AG04450 (cell line): ENCODE measurements at regions not wholly inside any gene's neighbourhood (a gene's known extent, or its start where the extent isn't known, plus 50 kb on each side); places are given as distances from the start of the nearest gene placed in this dataset.

Source experiments
- CTCF ChIA-PET: fragments of 300-600, 350-600 bp; formaldehyde crosslinking; extraction: SDS; loops from one replicate; lab custom pipeline; 2022; ENCODE audit warnings: antibody characterized with exemption, inconsistent platforms; lab: Charles Lee
- POLR2A ChIA-PET: fragments of 350-600 bp; formaldehyde crosslinking; extraction: SDS; loops from one replicate; lab custom pipeline; 2021; ENCODE audit warnings: antibody characterized with exemption, inconsistent platforms; lab: Yijun Ruan, JAX
- DNase-seq: peaks from one replicate; pipeline ENCODE4 v3.0.0-alpha.2; 2011; ENCODE audit warnings: low read depth, low spot score
- H3K27ac ChIP-seq: one replicate; pipeline ENCODE4 v1.5.1; 2012; ENCODE audit warnings: low read depth, low read length, control low read depth
- H3K27me3 ChIP-seq: one replicate; pipeline ENCODE4 v1.6.0; 2012; ENCODE audit warnings: low read length; ENCODE audit not compliant: control insufficient read depth, insufficient read depth
- H3K4me3 ChIP-seq: 2 replicates; pipeline ENCODE4 v1.5.1; 2011; ENCODE audit warnings: mild to moderate bottlenecking, low read depth, low read length, control low read depth
- H3K9me3 ChIP-seq: 2 replicates; pipeline ENCODE4 v1.5.1; 2012; ENCODE audit warnings: low read length; ENCODE audit not compliant: control insufficient read depth, insufficient read depth
- CTCF ChIP-seq: IDR thresholded peaks from 2 replicates; pipeline ENCODE4 v1.5.1; 2011; ENCODE audit warnings: low read depth, low read length, control low read depth, inconsistent platforms

DNA sequence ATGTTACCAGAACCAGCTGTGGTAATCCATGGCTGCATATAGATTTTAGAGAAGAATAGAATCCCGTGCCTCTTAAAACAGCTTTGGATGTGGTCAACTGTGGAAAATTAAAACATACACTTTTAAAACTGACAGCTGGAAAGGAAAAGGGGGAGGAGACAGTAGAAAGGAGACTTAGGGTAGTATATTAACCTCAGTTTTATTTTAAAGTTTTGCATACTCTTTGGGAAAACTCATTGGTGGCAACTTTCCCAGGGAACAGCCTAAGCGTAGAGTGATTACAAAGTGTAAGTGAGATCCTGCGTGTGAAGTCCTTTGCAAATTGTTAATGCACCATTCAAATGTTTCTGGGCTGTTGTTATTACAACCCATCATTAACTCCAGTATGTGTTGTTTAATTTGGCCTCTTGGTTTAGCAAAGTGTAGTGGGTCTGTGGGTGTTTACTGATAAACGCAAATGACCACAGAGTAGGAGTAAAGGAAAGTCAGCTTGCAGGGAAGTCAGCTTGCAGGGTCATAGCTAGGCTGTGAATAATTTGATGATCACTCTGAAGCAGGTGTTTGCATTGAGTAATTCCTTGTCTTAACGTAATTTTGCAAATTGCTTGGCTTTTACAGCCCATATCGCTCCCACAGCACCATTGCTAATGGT lies 88.0 kb upstream of the DBX1 start:
- no peak for DNase-seq
- TF ChIP-seq CTCF = no peak
- no peaks in the 10 kb centered on the region for H3K9me3 ChIP-seq
- peaks cover 13% of the 10 kb centered on the region for H3K27me3 ChIP-seq
- POLR2A ChIA-PET = no interaction called here
- no peak overlapping the region for H3K27ac ChIP-seq
- CTCF ChIA-PET = no interaction called here
- no peak overlapping the region for H3K4me3 ChIP-seq

DNA sequence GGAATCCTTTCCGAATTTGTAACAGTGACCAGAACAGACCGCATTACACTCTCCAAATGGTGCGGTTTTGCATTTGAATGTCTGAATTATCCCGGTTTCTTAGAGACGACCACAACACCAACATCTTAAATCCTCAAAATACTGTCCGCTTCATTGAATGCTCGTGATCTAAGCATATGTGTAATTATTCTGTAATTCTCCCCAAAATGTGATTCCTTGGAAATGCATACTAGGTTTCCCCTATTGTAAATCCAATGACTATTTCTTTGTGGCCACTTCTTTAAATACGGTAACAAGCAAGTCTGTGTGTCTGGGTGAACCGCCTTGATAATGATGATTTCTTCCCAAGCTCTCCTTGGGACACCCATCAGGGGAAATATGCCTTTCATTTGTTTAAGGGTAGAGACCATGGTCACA lies 87.3 kb upstream of the DBX1 start:
- Histone ChIP-seq H3K4me3 (no peak overlapping the region), H3K9me3 (no peaks in the 10 kb centered on the region), H3K27me3 (peaks cover 13% of the 10 kb centered on the region), H3K27ac (no peak overlapping the region)
- POLR2A ChIA-PET = no interaction called here
- no peak for TF ChIP-seq CTCF
- CTCF ChIA-PET = interaction anchor here (0.6 kb wide), 1 partner anchor 19 kb away, joined by 3 read pairs; no protein-coding TSS in a partner anchor
- DNase-seq = no peak

DNA sequence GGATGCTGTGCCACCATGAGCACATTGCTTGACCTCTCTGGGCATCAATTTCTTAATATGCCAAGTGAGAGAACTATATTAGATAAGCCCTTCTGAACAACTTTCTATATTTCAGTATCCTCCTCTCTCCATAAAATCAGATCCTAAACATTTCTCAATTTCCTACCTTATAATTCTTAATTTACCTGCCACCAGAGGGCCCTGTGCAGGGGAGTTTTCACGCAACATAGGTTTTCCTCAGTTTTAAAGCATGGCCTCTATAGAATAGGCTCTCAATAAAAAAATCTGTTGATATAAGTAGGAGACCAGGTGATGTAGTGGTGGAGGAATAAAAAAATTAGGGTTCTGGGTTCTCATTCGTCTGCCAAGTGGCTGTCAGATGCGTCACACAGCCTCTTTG lies 83.7 kb upstream of the DBX1 start:
- Histone ChIP-seq H3K9me3 (no peaks in the 10 kb centered on the region), H3K4me3 (no peak overlapping the region), H3K27me3 (peaks cover 11% of the 10 kb centered on the region), H3K27ac (no peak overlapping the region)
- CTCF ChIA-PET = interaction anchor here (1.0 kb wide), 1 partner anchor 110 kb away, joined by 4 read pairs; no protein-coding TSS in a partner anchor
- peak; percentile 32; the same call in 1 of the 2 replicates for TF ChIP-seq CTCF
- POLR2A ChIA-PET = no interaction called here
- no peak for DNase-seq

DNA sequence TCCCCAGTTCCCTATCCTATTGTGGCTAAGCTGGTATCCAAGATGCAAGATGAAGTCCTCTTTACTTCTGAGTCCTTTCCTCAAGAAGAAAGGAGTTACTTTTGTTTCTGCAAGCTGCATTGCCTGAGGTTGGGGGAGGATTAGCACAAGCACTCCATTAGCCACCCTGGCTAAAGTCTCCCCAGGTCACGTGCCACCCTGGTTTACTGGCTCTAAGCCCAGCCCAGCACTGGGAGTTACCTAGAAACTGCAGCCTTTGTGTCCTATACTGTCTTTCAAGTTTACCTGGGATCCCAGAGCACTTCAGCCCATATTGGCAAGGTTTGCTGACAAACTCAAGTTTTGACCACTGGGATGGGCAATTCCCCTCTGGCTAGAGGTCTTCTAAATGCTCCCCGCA lies 78.4 kb upstream of the DBX1 start:
- ChIA-PET POLR2A (no interaction called here), CTCF (no interaction called here)
- no peak for DNase-seq
- H3K27ac ChIP-seq = no peak overlapping the region
- no peaks in the 10 kb centered on the region for H3K27me3 ChIP-seq
- H3K4me3 ChIP-seq = no peak overlapping the region
- no peaks in the 10 kb centered on the region for H3K9me3 ChIP-seq
- TF ChIP-seq CTCF = no peak

GRCh38 chr11:20235164-20235563 lies 74.9 kb upstream of the DBX1 start:
- POLR2A ChIA-PET = no interaction called here
- CTCF ChIA-PET = no interaction called here
- H3K4me3 ChIP-seq = no peak overlapping the region
- H3K27ac ChIP-seq = no peak overlapping the region
- H3K27me3 ChIP-seq = no peaks in the 10 kb centered on the region
- DNase-seq = no peak
- no peaks in the 10 kb centered on the region for H3K9me3 ChIP-seq
- TF ChIP-seq CTCF = no peak
